ENCODE measurements at regions not wholly inside any gene's neighbourhood (a gene's known extent, or its start where the extent isn't known, plus 50 kb on each side); places are given as distances from the start of the nearest gene placed in this dataset.
"Not testable (repeated sequence)": the region's sequence is repeated elsewhere in the genome, so short reads cannot be mapped to it uniquely, and the experiment has no call there.

- DNase-seq = no peak
Observed at GRCh38 chrX:96002431-96002830, 682.2 kb upstream of the DIAPH2 start.

- no peak for DNase-seq
Observed at GRCh38 chrX:96004386-96004785, 680.3 kb upstream of the DIAPH2 start.

- DNase-seq = no peak
Observed at GRCh38 chrX:96006281-96006680, 678.4 kb upstream of the DIAPH2 start.

GRCh38 chrX:96027407-96027806 is 657.2 kb upstream of the DIAPH2 start:
- DNase-seq = no peak

- DNase-seq = no peak
Observed at GRCh38 chrX:96052078-96052477, 632.6 kb upstream of the DIAPH2 start.

- DNase-seq = no peak
Observed at GRCh38 chrX:96081891-96082290, 602.8 kb upstream of the DIAPH2 start.

GRCh38 chrX:96094616-96095015 is 590.0 kb upstream of the DIAPH2 start:
- DNase-seq = no peak

- DNase-seq = no peak
Observed at GRCh38 chrX:96098471-96098870, 586.2 kb upstream of the DIAPH2 start.

GRCh38 chrX:96102997-96103396 is 581.6 kb upstream of the DIAPH2 start:
- no peak for DNase-seq

GRCh38 chrX:96112689-96113088 is 572.0 kb upstream of the DIAPH2 start:
- DNase-seq = no peak

GRCh38 chrX:96126182-96126581 is 558.5 kb upstream of the DIAPH2 start:
- no peak for DNase-seq

- not testable (repeated sequence) for DNase-seq
Observed at GRCh38 chrX:96128058-96128457, 556.6 kb upstream of the DIAPH2 start.

- no peak for DNase-seq
Observed at GRCh38 chrX:96140796-96141195, 543.8 kb upstream of the DIAPH2 start.

GRCh38 chrX:96147681-96148080 is 537.0 kb upstream of the DIAPH2 start:
- no peak for DNase-seq

GRCh38 chrX:96170626-96171025 is 514.0 kb upstream of the DIAPH2 start:
- DNase-seq = no peak

- DNase-seq = no peak
Observed at GRCh38 chrX:96176921-96177320, 507.7 kb upstream of the DIAPH2 start.

GRCh38 chrX:96181605-96182004 is 503.0 kb upstream of the DIAPH2 start:
- DNase-seq = no peak

- no peak for DNase-seq
Observed at GRCh38 chrX:96182366-96182765, 502.3 kb upstream of the DIAPH2 start.

GRCh38 chrX:96183391-96183790 is 501.3 kb upstream of the DIAPH2 start:
- no peak for DNase-seq

GRCh38 chrX:96183843-96184242 is 500.8 kb upstream of the DIAPH2 start:
- no peak for DNase-seq

- no peak for DNase-seq
Observed at GRCh38 chrX:96204928-96205327, 479.7 kb upstream of the DIAPH2 start.

GRCh38 chrX:96211953-96212352 is 472.7 kb upstream of the DIAPH2 start:
- DNase-seq = peak; percentile 12

GRCh38 chrX:96214681-96215080 is 470.0 kb upstream of the DIAPH2 start:
- not testable (repeated sequence) for DNase-seq

- DNase-seq = no peak
Observed at GRCh38 chrX:96224279-96224678, 460.4 kb upstream of the DIAPH2 start.

- no peak for DNase-seq
Observed at GRCh38 chrX:96244955-96245354, 439.7 kb upstream of the DIAPH2 start.

- no peak for DNase-seq
Observed at GRCh38 chrX:96246436-96246835, 438.2 kb upstream of the DIAPH2 start.
